ENCODE measurements at regions not wholly inside any gene's neighbourhood (a gene's known extent, or its start where the extent isn't known, plus 50 kb on each side); places are given as distances from the start of the nearest gene placed in this dataset.

- H3K4me1 ChIP-seq, result peaks cover 0 to 1% of the 10 kb centered on the region in 2 donors
- DNase-seq, result no peak
- intact Hi-C loops (cut with DNase I; ENCODE audit: low total_unique reads), result no loop called here
These were observed 85.0 kb downstream of the HMHB1 start for GRCh38 chr5:143896966-143897365.

GRCh38 chr5:143898381-143898780 lies 86.4 kb downstream of the HMHB1 start:
- no peaks in the 10 kb centered on the region for H3K27me3 ChIP-seq
- H3K9me3 ChIP-seq, result no peaks in the 10 kb centered on the region
- TF ChIP-seq POLR2A (IDR thresholded peaks at IDR 0.05), result no peak
- TF ChIP-seq, protein P1, sequence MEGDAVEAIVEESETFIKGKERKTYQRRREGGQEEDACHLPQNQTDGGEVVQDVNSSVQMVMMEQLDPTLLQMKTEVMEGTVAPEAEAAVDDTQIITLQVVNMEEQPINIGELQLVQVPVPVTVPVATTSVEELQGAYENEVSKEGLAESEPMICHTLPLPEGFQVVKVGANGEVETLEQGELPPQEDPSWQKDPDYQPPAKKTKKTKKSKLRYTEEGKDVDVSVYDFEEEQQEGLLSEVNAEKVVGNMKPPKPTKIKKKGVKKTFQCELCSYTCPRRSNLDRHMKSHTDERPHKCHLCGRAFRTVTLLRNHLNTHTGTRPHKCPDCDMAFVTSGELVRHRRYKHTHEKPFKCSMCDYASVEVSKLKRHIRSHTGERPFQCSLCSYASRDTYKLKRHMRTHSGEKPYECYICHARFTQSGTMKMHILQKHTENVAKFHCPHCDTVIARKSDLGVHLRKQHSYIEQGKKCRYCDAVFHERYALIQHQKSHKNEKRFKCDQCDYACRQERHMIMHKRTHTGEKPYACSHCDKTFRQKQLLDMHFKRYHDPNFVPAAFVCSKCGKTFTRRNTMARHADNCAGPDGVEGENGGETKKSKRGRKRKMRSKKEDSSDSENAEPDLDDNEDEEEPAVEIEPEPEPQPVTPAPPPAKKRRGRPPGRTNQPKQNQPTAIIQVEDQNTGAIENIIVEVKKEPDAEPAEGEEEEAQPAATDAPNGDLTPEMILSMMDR (IDR thresholded peaks at IDR 0.05 in 4 of 5, conservative IDR thresholded peaks at IDR 0.05 in 1 of 5), result no peak
- DNase-seq (no peak), ATAC-seq (no peak)
- H3K36me3 ChIP-seq, result no peaks in the 10 kb centered on the region
- in situ Hi-C loops (cut with MboI; ENCODE audit: low sequenced_read_pairs in 4 of 4), result no loop called here
- H3K4me3 ChIP-seq, result no peak overlapping the region
- intact Hi-C loops (cut with DNase I; ENCODE audit: low total_unique reads), result no loop called here
- no peaks in the 10 kb centered on the region for H3K4me1 ChIP-seq
- no peak overlapping the region for H3K27ac ChIP-seq

More at GRCh38 chr5:143896966-143897365, 85.0 kb downstream of the HMHB1 start:
- no peak for ATAC-seq
- Histone ChIP-seq H3K9me3 (no peaks in the 10 kb centered on the region), H3K4me3 (no peak overlapping the region), H3K36me3 (no peaks in the 10 kb centered on the region), H3K27me3 (no peaks in the 10 kb centered on the region), H3K27ac (no peak overlapping the region)
- TF ChIP-seq, protein P1 (IDR thresholded peaks at IDR 0.05 in 4 of 5, conservative IDR thresholded peaks at IDR 0.05 in 1 of 5), result no peak
- TF ChIP-seq POLR2A (IDR thresholded peaks at IDR 0.05), result no peak
- in situ Hi-C loops (cut with MboI; ENCODE audit: low sequenced_read_pairs in 4 of 4), result no loop called here

GRCh38 chr5:143898916-143899591 lies 87.1 kb downstream of the HMHB1 start:
- TF ChIP-seq, protein P1 (IDR thresholded peaks at IDR 0.05 in 4 of 5, conservative IDR thresholded peaks at IDR 0.05 in 1 of 5), result no peak
- no peak for TF ChIP-seq POLR2A (IDR thresholded peaks at IDR 0.05)
- in situ Hi-C loops (cut with MboI; ENCODE audit: low sequenced_read_pairs in 4 of 4) (no loop called here), intact Hi-C loops (cut with DNase I; ENCODE audit: low total_unique reads) (no loop called here)
- Histone ChIP-seq H3K36me3 (no peaks in the 10 kb centered on the region), H3K27me3 (no peaks in the 10 kb centered on the region), H3K27ac (no peak overlapping the region), H3K4me1 (no peaks in the 10 kb centered on the region), H3K4me3 (no peak overlapping the region), H3K9me3 (no peaks in the 10 kb centered on the region)
- no peak for DNase-seq
- ATAC-seq, result no peak

DNA sequence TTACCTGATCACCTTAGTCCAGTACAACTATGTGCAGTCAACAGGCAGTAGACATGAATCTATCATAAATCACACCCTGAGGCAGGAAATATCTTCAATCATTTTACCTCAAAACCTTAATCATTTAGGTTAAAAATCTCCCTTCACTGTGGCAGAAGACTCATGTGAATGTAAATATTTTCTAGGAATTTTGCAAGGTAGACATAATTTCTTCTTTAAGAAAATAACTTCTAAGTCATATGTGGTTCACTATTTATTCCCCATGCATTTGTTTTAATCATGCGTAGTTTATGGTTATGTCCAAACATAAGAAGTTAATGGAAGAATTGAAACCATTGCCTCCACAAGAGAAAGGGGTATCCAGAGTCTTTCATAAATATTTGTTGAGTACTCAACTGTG lies 97.0 kb downstream of the HMHB1 start:
- intact Hi-C loops (cut with DNase I; ENCODE audit: low total_unique reads), result no loop called here
- TF ChIP-seq, protein P1 (IDR thresholded peaks at IDR 0.05 in 4 of 5, conservative IDR thresholded peaks at IDR 0.05 in 1 of 5), result no peak
- TF ChIP-seq POLR2A (IDR thresholded peaks at IDR 0.05), result no peak
- DNase-seq (no peak), ATAC-seq (no peak)
- Histone ChIP-seq H3K9me3 (no peaks in the 10 kb centered on the region), H3K4me3 (no peak overlapping the region), H3K27ac (no peak overlapping the region), H3K27me3 (no peaks in the 10 kb centered on the region), H3K4me1 (no peaks in the 10 kb centered on the region), H3K36me3 (no peaks in the 10 kb centered on the region)
- in situ Hi-C loops (cut with MboI; ENCODE audit: low sequenced_read_pairs in 4 of 4), result no loop called here
